Endothelial cell of umbilical vein (primary cell): ENCODE measurements at regions not wholly inside any gene's neighbourhood (a gene's known extent, or its start where the extent isn't known, plus 50 kb on each side); places are given as distances from the start of the nearest gene placed in this dataset.

ENCODE experiments used
- EZH2 ChIP-seq: IDR thresholded peaks from 2 replicates; pipeline ENCODE4 v1.6.1; 2012; ENCODE audit warnings: borderline replicate concordance, low read depth, mild to moderate bottlenecking, moderate library complexity, low read length, inconsistent platforms; ENCODE audit not compliant: severe bottlenecking
- MYC ChIP-seq: IDR thresholded peaks from one replicate; pipeline ENCODE4 v1.6.1; 2011; ENCODE audit warnings: mild to moderate bottlenecking, low read depth, low read length
- POLR2A ChIP-seq: IDR thresholded peaks from 2 replicates; pipeline ENCODE4 v1.6.1; 2012; ENCODE audit warnings: low read depth, mild to moderate bottlenecking, control low read depth, low read length
- POLR2AphosphoS5 ChIP-seq: IDR thresholded peaks from 2 replicates; pipeline ENCODE4 v1.6.1; 2012; ENCODE audit warnings: low read depth, mild to moderate bottlenecking, control low read depth, low read length, moderate library complexity; ENCODE audit not compliant: insufficient read depth
- TF ChIP-seq, protein P1 (sequence below), 2 donors: IDR thresholded peaks; 1 replicate in 1 of 2; 2 replicates in 1 of 2; pipeline ENCODE4 v1.5.1; 2011; ENCODE audit warnings: low read length in 2 of 2, mild to moderate bottlenecking in 2 of 2, moderate library complexity in 2 of 2, control low read depth in 1 of 2, inconsistent platforms in 1 of 2, low read depth in 1 of 2; ENCODE audit not compliant: insufficient read depth in 1 of 2; ENCODE audit errors: extremely low read depth in 1 of 2

DNA sequence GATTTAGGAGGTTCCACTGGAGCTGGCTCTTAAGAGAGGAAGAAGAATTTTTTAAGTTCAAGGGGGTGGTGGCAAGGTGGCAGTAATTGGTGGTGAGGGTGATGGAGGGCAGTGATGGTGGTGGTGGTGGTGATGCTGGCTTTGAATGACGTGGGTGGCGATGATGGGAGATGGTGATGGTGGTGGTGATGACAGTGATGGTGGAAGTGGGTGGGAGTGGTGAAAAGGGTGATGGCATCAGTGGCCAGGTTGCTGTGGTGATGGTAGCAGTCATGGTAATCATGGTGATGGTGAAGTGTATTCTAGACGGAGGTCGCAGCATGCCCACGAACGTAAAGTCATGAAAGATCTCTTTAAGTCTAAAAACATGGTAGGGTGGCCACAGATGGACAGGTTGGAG is 197.3 kb downstream of the PTEN start:
- TF ChIP-seq, protein P1, sequence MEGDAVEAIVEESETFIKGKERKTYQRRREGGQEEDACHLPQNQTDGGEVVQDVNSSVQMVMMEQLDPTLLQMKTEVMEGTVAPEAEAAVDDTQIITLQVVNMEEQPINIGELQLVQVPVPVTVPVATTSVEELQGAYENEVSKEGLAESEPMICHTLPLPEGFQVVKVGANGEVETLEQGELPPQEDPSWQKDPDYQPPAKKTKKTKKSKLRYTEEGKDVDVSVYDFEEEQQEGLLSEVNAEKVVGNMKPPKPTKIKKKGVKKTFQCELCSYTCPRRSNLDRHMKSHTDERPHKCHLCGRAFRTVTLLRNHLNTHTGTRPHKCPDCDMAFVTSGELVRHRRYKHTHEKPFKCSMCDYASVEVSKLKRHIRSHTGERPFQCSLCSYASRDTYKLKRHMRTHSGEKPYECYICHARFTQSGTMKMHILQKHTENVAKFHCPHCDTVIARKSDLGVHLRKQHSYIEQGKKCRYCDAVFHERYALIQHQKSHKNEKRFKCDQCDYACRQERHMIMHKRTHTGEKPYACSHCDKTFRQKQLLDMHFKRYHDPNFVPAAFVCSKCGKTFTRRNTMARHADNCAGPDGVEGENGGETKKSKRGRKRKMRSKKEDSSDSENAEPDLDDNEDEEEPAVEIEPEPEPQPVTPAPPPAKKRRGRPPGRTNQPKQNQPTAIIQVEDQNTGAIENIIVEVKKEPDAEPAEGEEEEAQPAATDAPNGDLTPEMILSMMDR (IDR thresholded peaks at IDR 0.05; ENCODE audit: extremely low read depth in 1 of 2, insufficient read depth in 1 of 2, low read depth in 1 of 2, low read length in 2 of 2) = no peak
- no peak for TF ChIP-seq MYC
- TF ChIP-seq EZH2 = no peak
- TF ChIP-seq POLR2A = no peak
- no peak for TF ChIP-seq POLR2AphosphoS5
